ENCODE measurements at regions not wholly inside any gene's neighbourhood (a gene's known extent, or its start where the extent isn't known, plus 50 kb on each side); places are given as distances from the start of the nearest gene placed in this dataset.
A peak's percentile ranks its signal among the peaks of the same experiment; 100 is the strongest.

- Histone ChIP-seq H3K27ac (no peak overlapping the region), H3K9me3 (replicated peaks) (no peaks in the 10 kb centered on the region), H3K4me1 (no peaks in the 10 kb centered on the region), H3K27me3 (no peaks in the 10 kb centered on the region), H3K36me3 (no peaks in the 10 kb centered on the region), H3K4me3 (no peak overlapping the region)
- DNase-seq, result no peak
Observed at GRCh38 chr4:111510535-111510934, 634.7 kb upstream of the FAM241A start.

DNA sequence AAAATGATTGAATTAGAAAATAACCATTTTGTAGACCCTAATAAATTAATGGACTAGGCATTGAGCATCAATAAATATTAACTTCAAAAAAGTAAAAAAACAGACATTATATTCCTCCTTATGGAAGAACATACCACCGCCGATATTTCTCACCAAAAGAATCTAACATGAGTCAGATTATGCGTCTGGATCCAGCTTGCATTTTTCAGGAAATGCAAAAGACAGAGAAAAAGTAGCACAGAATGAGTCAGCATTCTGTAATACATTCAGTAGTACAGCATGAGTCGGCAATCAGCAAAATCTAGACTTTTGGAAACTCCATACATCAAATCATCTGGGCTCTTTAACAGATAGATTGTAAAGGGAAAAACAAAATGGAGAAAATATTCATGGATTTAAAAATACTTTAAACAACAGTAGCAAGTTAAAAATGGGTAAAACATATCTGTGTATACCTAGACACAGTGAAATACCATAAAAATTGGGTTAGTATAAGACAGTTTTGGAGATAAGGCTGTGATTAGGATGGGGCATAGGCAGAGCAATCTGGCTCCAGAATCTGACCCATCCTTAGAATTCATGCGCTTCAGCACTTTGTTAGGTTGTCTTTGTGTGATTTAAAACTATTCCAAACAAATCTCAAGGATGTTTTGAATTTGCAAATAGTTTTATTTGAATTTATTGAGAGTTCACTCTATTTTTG lies 633.0 kb upstream of the FAM241A start:
- no peaks in the 10 kb centered on the region for H3K4me1 ChIP-seq
- DNase-seq, result peak in 1 of 2 experiments; percentile 13
- H3K36me3 ChIP-seq, result no peaks in the 10 kb centered on the region
- no peak overlapping the region for H3K27ac ChIP-seq
- H3K27me3 ChIP-seq, result no peaks in the 10 kb centered on the region
- no peak overlapping the region for H3K4me3 ChIP-seq
- no peaks in the 10 kb centered on the region for H3K9me3 ChIP-seq (replicated peaks)

DNA sequence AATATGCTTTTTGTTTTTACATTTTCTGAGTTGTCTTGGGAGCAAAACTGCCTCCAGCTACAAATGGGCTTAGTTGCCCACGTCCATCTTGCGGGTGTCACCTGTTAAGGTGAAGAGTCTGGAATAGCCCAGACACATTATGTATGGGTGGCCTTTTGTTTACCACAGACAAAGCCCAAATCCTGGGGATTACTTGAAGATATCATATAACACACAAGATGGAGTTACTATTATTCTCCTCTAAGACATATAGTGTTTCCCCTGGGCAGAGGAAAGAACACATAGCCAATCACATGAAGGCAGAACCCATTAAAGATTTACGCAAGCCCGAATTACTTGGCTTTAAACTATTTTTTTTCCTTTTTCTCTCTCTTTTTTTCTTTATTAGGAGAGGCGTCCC lies 625.6 kb upstream of the FAM241A start:
- peak; percentile 40 to 78 for DNase-seq
- no peaks in the 10 kb centered on the region for H3K27me3 ChIP-seq
- H3K27ac ChIP-seq, result peak overlapping the region; percentile 45; the same call in 1 of the 2 replicates
- peak overlapping the region; percentile 42 for H3K4me3 ChIP-seq
- H3K36me3 ChIP-seq, result no peaks in the 10 kb centered on the region
- no peaks in the 10 kb centered on the region for H3K4me1 ChIP-seq
- no peaks in the 10 kb centered on the region for H3K9me3 ChIP-seq (replicated peaks)

- no peak overlapping the region for H3K4me3 ChIP-seq
- no peaks in the 10 kb centered on the region for H3K27me3 ChIP-seq
- H3K4me1 ChIP-seq, result no peaks in the 10 kb centered on the region
- no peak overlapping the region for H3K27ac ChIP-seq
- no peaks in the 10 kb centered on the region for H3K36me3 ChIP-seq
- no peak for DNase-seq
- H3K9me3 ChIP-seq (replicated peaks), result peaks cover 3% of the 10 kb centered on the region; the same call in 1 of the 2 replicates
Observed at GRCh38 chr4:111530446-111530845, 614.8 kb upstream of the FAM241A start.

DNA sequence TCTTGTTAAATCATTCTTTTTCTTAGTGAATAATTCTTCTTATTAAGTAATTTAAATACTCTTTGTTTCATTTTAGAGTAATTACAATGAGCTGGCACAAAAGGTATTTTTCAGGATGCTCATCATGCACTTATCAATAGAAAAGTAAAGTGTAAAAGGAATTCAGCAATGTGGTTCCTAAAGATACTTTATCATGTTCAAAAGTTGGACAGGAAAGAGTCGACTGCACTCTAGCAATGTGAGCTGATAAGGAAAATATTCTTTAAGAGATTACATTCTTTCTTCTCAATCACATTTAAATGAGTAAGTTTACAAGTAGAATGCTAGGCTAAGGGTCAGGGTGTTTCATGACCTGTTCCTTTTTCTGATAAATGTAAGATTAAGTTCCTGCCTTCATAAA lies 609.5 kb upstream of the FAM241A start:
- no peaks in the 10 kb centered on the region for H3K9me3 ChIP-seq (replicated peaks)
- H3K36me3 ChIP-seq, result no peaks in the 10 kb centered on the region
- DNase-seq, result no peak
- no peak overlapping the region for H3K27ac ChIP-seq
- H3K4me1 ChIP-seq, result no peaks in the 10 kb centered on the region
- no peak overlapping the region for H3K4me3 ChIP-seq
- H3K27me3 ChIP-seq, result no peaks in the 10 kb centered on the region

DNA sequence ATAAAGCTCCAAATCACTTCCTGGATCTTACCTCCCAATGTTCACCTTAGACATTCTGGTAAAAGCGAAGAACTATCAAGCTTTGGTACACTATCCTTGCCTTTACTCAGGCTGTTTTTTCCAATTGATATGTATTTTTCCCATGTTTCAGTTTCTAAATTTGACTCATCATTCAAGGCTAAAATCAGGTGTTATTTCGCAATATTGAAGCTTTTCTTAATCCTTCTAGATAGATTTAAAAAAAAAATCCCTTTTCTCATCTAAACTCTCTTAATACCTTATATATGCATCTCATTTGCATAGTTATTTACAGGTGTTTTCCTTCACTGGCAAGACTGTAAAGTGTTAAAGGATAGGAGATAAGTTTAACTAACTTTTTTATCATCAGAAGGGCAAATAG lies 608.1 kb upstream of the FAM241A start:
- DNase-seq, result no peak

GRCh38 chr4:111537871-111538270 lies 607.4 kb upstream of the FAM241A start:
- H3K9me3 ChIP-seq (replicated peaks), result no peaks in the 10 kb centered on the region
- H3K4me3 ChIP-seq, result no peak overlapping the region
- no peaks in the 10 kb centered on the region for H3K4me1 ChIP-seq
- no peaks in the 10 kb centered on the region for H3K27me3 ChIP-seq
- no peak overlapping the region for H3K27ac ChIP-seq
- no peaks in the 10 kb centered on the region for H3K36me3 ChIP-seq
- DNase-seq, result peak in 1 of 2 experiments; percentile 6

More for the DNA sequence above, 608.1 kb upstream of the FAM241A start:
- Histone ChIP-seq H3K9me3 (replicated peaks) (no peaks in the 10 kb centered on the region), H3K27me3 (no peaks in the 10 kb centered on the region), H3K27ac (no peak overlapping the region), H3K36me3 (no peaks in the 10 kb centered on the region), H3K4me3 (no peak overlapping the region), H3K4me1 (no peaks in the 10 kb centered on the region)

DNA sequence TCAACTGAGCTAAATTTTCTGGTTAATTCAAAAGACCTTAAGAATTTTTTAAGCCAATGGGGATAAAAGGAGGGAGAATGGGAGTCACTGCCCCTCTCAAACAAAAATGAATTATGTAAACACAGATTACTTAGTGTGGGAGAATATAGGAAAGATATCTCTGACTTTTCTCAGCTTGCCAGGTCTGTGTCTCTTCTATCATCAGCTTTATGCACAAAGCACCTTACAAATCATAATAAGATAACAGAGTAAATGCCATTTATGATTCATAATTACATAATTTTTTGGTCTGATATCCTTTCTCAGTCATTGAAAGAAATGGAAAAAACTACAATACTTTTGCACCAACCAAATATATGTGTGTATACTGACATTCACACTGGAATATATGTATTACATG lies 604.6 kb upstream of the FAM241A start:
- no peaks in the 10 kb centered on the region for H3K36me3 ChIP-seq
- H3K4me3 ChIP-seq, result no peak overlapping the region
- DNase-seq, result no peak
- H3K9me3 ChIP-seq (replicated peaks), result no peaks in the 10 kb centered on the region
- H3K4me1 ChIP-seq, result no peaks in the 10 kb centered on the region
- H3K27ac ChIP-seq, result no peak overlapping the region
- H3K27me3 ChIP-seq, result no peaks in the 10 kb centered on the region

DNA sequence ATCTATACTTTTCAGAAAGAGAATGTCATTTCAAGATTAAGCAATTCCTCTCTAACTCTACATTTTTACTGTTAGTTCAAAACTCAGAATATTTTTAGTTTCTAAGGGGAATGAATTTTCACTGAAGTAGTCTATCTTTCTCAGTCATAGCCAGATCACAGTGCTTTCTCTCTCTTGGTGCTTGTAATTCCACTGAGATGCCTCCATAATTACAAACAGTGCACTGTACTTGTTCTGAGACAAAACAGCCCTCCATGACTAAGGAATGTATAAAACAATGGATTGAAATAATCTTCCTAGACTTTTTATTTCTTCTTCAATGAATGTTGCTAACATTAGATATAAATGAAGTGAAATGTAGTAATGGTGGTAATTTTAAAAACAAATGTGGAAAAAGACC lies 603.2 kb upstream of the FAM241A start:
- H3K4me1 ChIP-seq, result no peaks in the 10 kb centered on the region
- no peaks in the 10 kb centered on the region for H3K27me3 ChIP-seq
- no peaks in the 10 kb centered on the region for H3K9me3 ChIP-seq (replicated peaks)
- no peak overlapping the region for H3K27ac ChIP-seq
- H3K36me3 ChIP-seq, result no peaks in the 10 kb centered on the region
- H3K4me3 ChIP-seq, result no peak overlapping the region
- DNase-seq, result no peak

- DNase-seq, result peak; percentile 8 to 22
- H3K27me3 ChIP-seq, result no peaks in the 10 kb centered on the region
- H3K4me1 ChIP-seq, result 0 out of 2 replicates have a peak, but pooled peaks cover 3% of the 10 kb centered on the region
Observed at GRCh38 chr4:111546881-111547280, 598.4 kb upstream of the FAM241A start.

GRCh38 chr4:111556141-111556781 lies 589.0 kb upstream of the FAM241A start:
- Histone ChIP-seq H3K4me3 (no peak overlapping the region), H3K27ac (no peak overlapping the region), H3K36me3 (no peaks in the 10 kb centered on the region), H3K9me3 (replicated peaks) (no peaks in the 10 kb centered on the region), H3K27me3 (no peaks in the 10 kb centered on the region), H3K4me1 (no peaks in the 10 kb centered on the region)
- DNase-seq, result no peak

More at GRCh38 chr4:111546881-111547280, 598.4 kb upstream of the FAM241A start:
- Histone ChIP-seq H3K27ac (no peak overlapping the region), H3K9me3 (replicated peaks) (no peaks in the 10 kb centered on the region), H3K36me3 (no peaks in the 10 kb centered on the region), H3K4me3 (no peak overlapping the region)

- no peak for DNase-seq
- Histone ChIP-seq H3K9me3 (replicated peaks) (no peaks in the 10 kb centered on the region), H3K4me3 (no peak overlapping the region), H3K27me3 (no peaks in the 10 kb centered on the region), H3K27ac (no peak overlapping the region), H3K36me3 (no peaks in the 10 kb centered on the region), H3K4me1 (no peaks in the 10 kb centered on the region)
Observed at GRCh38 chr4:111556851-111557250, 588.4 kb upstream of the FAM241A start.

DNA sequence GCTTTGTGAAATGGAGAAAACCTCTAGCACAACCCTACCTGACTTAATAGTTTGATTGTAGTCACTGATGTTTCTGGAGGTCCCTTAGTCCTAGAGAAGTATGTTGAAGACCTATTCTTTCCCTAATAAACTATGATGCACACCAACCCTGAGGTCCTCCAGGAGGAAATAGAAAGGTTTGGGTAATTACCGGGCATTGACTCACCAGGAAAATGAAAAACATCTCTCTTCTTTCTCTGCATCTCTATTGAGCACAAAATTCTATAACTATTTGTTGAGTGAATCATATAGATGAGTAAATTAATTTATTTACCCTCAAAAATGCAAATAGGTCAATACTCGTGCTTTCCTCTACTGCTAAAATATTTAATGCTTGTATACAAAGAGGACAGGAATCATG lies 582.4 kb upstream of the FAM241A start:
- no peak for DNase-seq
- H3K4me3 ChIP-seq, result no peak overlapping the region
- H3K27ac ChIP-seq, result no peak overlapping the region
- no peaks in the 10 kb centered on the region for H3K27me3 ChIP-seq
- H3K4me1 ChIP-seq, result no peaks in the 10 kb centered on the region
- no peaks in the 10 kb centered on the region for H3K9me3 ChIP-seq (replicated peaks)
- H3K36me3 ChIP-seq, result no peaks in the 10 kb centered on the region

DNA sequence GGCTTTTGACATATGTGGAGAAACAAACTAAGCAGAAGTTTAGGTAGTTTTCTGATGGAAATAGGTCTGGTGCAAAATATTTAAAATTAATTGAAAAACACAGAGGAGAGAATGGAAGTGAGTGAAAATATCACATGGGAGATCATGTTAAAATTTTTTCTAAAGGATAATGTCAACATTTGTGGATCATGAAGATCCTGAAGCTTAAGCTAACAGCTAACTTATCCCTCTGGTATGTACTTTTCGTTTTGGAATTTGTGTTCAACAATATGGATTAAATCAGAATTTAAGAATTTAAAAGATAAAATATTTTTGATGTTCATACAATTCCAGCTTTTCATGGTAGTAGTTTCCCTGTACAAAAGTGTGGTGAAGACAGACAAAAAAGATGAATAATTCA lies 572.8 kb upstream of the FAM241A start:
- no peaks in the 10 kb centered on the region for H3K36me3 ChIP-seq
- DNase-seq, result no peak
- H3K4me1 ChIP-seq, result peaks cover 11% of the 10 kb centered on the region
- H3K9me3 ChIP-seq (replicated peaks), result no peaks in the 10 kb centered on the region
- H3K27me3 ChIP-seq, result no peaks in the 10 kb centered on the region
- no peak overlapping the region for H3K4me3 ChIP-seq
- no peak overlapping the region for H3K27ac ChIP-seq

DNA sequence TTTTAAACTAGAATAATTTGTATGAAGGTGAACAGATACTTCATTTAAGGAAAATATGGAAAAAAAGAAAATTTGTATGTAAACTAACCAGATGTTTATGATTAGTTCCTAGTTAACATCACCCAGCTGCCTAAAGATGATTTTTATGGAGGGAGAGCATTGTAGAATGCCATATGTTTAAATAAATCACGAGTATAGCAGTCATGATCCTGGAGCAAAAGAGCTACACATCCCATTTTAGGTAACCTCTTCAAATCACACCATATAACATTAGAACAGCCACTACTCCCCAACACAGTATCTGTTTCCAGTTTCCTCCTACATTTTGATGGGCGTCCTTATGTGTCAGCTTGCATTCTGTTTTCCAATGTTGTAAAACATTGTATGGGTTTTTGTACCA lies 571.9 kb upstream of the FAM241A start:
- H3K27me3 ChIP-seq, result no peaks in the 10 kb centered on the region
- no peak for DNase-seq
- no peaks in the 10 kb centered on the region for H3K9me3 ChIP-seq (replicated peaks)
- H3K36me3 ChIP-seq, result no peaks in the 10 kb centered on the region
- H3K4me1 ChIP-seq, result peaks cover 11% of the 10 kb centered on the region
- H3K4me3 ChIP-seq, result no peak overlapping the region
- H3K27ac ChIP-seq, result no peak overlapping the region

DNA sequence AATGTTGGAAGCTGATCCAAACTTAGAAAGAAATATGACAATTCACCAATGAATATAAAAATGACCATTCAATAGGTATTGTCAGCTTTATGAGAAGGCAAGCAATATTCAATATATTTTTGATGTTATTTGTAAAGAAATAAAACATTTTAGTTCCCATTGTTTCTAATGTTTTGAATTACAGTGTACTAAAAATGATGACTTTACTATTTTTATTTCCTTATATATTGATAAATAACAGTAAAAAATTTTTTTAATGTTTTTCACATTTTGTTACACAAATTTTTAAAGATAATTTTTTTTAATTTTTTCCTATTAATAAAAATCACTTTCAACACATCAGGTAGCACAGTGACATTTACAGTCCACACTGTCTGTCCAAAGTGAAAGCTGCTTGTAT lies 565.5 kb upstream of the FAM241A start:
- no peaks in the 10 kb centered on the region for H3K9me3 ChIP-seq (replicated peaks)
- no peak overlapping the region for H3K4me3 ChIP-seq
- H3K36me3 ChIP-seq, result no peaks in the 10 kb centered on the region
- no peak for DNase-seq
- H3K27ac ChIP-seq, result no peak overlapping the region
- H3K4me1 ChIP-seq, result no peaks in the 10 kb centered on the region
- no peaks in the 10 kb centered on the region for H3K27me3 ChIP-seq

Measured in SJCRH30 (cell line).